Chondrocyte (in vitro differentiated cells): ENCODE measurements at regions not wholly inside any gene's neighbourhood (a gene's known extent, or its start where the extent isn't known, plus 50 kb on each side); places are given as distances from the start of the nearest gene placed in this dataset.

Experiments used
- DNase-seq: peaks from one replicate; pipeline ENCODE4 v3.0.0; 2021; ENCODE audit warnings: mixed read lengths, low spot score
- H3K27ac Mint-ChIP-seq: one replicate; pipeline ENCODE4 v1.8.0; 2021; ENCODE audit warnings: mild to moderate bottlenecking, moderate library complexity, mixed read lengths; ENCODE audit not compliant: unreplicated experiment
- H3K27me3 Mint-ChIP-seq: 2 replicates; pipeline ENCODE4 v1.8.0; 2021; ENCODE audit warnings: low read depth, mixed read lengths
- H3K36me3 Mint-ChIP-seq: 2 replicates; pipeline ENCODE4 v1.8.0; 2021; ENCODE audit warnings: low read depth, mixed read lengths
- H3K4me1 Mint-ChIP-seq: 2 replicates; pipeline ENCODE4 v1.8.0; 2021; ENCODE audit warnings: low read depth, mild to moderate bottlenecking, mixed read lengths
- H3K4me3 Mint-ChIP-seq: one replicate; pipeline ENCODE4 v1.8.0; 2021; ENCODE audit warnings: mild to moderate bottlenecking, moderate library complexity, mixed read lengths; ENCODE audit not compliant: unreplicated experiment
- H3K9me3 Mint-ChIP-seq: 2 replicates; pipeline ENCODE4 v1.8.0; 2021; ENCODE audit warnings: low read depth, mixed read lengths
- CTCF ChIP-seq: fragments of 200-600 bp; sonication (generic); IDR thresholded peaks from 2 replicates; pipeline ENCODE4 v1.5.0; 2021; ENCODE audit warnings: antibody characterized with exemption, mild to moderate bottlenecking, moderate library complexity

GRCh38 chr7:119664601-119665000 lies 608.4 kb upstream of the KCND2 start:
- H3K4me1 Mint-ChIP-seq, result peaks cover 38% of the 10 kb centered on the region
- TF ChIP-seq CTCF, result no peak
- no peak for DNase-seq
- peak overlapping the region; percentile 78 for H3K27ac Mint-ChIP-seq
- H3K9me3 Mint-ChIP-seq, result no peaks in the 10 kb centered on the region
- H3K27me3 Mint-ChIP-seq, result no peaks in the 10 kb centered on the region
- no peaks in the 10 kb centered on the region for H3K36me3 Mint-ChIP-seq
- H3K4me3 Mint-ChIP-seq, result no peak overlapping the region

GRCh38 chr7:119665796-119666195 lies 607.2 kb upstream of the KCND2 start:
- no peak overlapping the region for H3K4me3 Mint-ChIP-seq
- no peaks in the 10 kb centered on the region for H3K9me3 Mint-ChIP-seq
- no peak for DNase-seq
- H3K27ac Mint-ChIP-seq, result no peak overlapping the region
- no peaks in the 10 kb centered on the region for H3K36me3 Mint-ChIP-seq
- H3K27me3 Mint-ChIP-seq, result no peaks in the 10 kb centered on the region
- TF ChIP-seq CTCF, result no peak
- H3K4me1 Mint-ChIP-seq, result peaks cover 43% of the 10 kb centered on the region

- no peaks in the 10 kb centered on the region for H3K27me3 Mint-ChIP-seq
- no peaks in the 10 kb centered on the region for H3K9me3 Mint-ChIP-seq
- H3K4me3 Mint-ChIP-seq, result no peak overlapping the region
- H3K4me1 Mint-ChIP-seq, result peaks cover 34% of the 10 kb centered on the region
- H3K27ac Mint-ChIP-seq, result no peak overlapping the region
- no peak for TF ChIP-seq CTCF
- H3K36me3 Mint-ChIP-seq, result no peaks in the 10 kb centered on the region
- no peak for DNase-seq
These were observed 591.6 kb upstream of the KCND2 start for GRCh38 chr7:119681336-119681735.

- Mint-ChIP-seq H3K9me3 (no peaks in the 10 kb centered on the region), H3K27ac (peak overlapping the region; percentile 27), H3K27me3 (no peaks in the 10 kb centered on the region), H3K4me3 (no peak overlapping the region), H3K36me3 (no peaks in the 10 kb centered on the region), H3K4me1 (peaks cover 26% of the 10 kb centered on the region)
- no peak for TF ChIP-seq CTCF
- DNase-seq, result no peak
These were observed 588.2 kb upstream of the KCND2 start for GRCh38 chr7:119684763-119685162.

GRCh38 chr7:119685906-119686305 lies 587.1 kb upstream of the KCND2 start:
- DNase-seq, result no peak
- no peak overlapping the region for H3K27ac Mint-ChIP-seq

More at GRCh38 chr7:119685906-119686305, 587.1 kb upstream of the KCND2 start:
- no peak for TF ChIP-seq CTCF
- Mint-ChIP-seq H3K4me3 (no peak overlapping the region), H3K9me3 (no peaks in the 10 kb centered on the region), H3K4me1 (peaks cover 25% of the 10 kb centered on the region), H3K27me3 (no peaks in the 10 kb centered on the region), H3K36me3 (no peaks in the 10 kb centered on the region)
